ENCODE measurements at regions not wholly inside any gene's neighbourhood (a gene's known extent, or its start where the extent isn't known, plus 50 kb on each side); places are given as distances from the start of the nearest gene placed in this dataset.
A peak's percentile ranks its signal among the peaks of the same experiment; 100 is the strongest.

GRCh38 chr20:57066126-57066900 is 200.1 kb downstream of the BMP7 start:
- DNase-seq: no peak

DNA sequence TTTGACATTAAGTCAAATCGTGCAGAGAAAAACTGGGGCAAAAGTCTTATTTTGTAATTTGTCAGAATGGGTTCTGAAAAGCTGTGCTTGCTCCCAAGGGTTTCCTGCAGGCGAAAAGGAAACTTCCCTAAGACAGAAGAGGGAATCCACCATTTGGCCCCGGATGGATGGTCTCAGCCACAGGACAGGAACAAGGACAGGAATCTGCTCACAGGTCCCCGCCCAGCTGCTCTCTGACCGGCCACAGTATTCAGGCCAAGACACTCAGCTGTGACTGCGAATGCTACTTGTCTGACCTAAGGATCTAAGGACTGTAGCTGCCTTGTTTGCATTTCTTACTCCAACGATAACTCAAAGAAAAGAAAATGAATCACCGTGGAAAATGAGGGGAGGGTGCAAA is 197.0 kb downstream of the BMP7 start:
- DNase-seq: no peak

DNA sequence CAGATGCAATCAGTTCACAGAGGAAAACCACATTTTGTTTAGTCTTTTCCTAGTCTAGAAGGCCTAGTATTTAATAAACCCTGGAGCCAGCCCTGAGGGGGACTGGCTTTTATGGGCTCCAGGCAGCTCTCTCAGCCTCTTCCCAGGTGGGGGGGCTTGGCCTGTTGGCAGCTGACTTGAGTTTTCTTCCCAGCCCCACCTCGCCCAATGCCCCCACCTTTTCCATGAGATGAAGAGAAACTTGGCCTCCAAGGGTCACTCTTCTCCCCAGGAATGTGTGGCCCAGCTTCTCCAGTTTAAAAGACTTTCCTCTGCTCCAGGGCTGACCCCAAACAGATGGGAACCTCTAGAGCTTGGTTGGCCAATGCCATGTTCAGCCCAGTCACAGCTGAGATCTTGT is 196.1 kb downstream of the BMP7 start:
- no peak for DNase-seq

DNA sequence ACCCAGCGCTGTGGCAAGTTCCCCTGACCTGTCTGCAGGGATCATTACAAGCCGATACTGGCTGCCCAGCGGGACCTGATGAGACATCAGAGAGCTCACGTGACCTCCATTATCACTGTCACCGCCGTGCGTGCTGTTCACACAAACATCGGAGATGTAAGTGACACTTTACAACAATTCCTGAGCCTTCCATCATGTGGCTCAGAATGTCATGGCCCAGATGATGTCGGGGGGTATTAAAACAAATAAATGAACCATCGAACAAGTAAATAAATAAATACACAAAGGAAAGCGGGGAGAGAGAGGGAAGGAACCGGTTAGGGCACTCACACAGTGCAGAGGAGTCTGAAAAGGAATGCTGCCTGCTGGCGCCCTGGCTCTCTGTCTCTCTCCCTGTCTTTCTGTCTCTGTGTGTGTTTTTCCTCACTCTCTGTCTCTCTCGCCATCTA is 195.1 kb downstream of the BMP7 start:
- DNase-seq: no peak

DNA sequence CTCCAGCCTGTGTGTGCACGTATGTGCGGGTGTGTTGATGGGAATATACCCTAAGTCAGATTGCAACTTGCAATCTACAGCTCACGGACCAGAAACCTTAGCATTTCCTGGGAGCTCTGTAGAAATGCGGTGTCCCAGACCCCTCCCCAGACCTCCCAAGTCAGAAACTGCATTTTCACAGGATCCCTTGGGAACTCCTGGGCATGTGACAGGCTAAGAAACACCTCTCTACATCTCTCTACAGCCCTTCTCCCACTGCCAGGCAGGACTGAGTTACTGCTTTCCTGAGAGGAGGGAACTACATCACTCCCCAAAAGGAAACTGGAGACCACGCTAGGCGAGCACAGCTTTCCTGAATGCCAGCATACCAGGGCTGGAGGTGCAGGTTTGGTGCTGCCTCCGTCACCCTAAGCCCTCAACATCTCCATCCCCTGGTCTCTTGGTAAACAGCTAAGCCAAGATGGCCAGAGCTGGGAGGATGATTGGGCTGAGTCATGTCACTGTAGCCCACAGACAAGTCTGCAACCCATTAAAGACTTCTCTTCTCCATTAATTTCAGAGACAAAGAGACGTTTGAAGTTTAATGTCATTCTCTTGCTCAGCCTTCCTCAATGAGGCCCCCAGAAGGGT is 194.4 kb downstream of the BMP7 start:
- no peak for DNase-seq

GRCh38 chr20:57073402-57073801 is 193.0 kb downstream of the BMP7 start:
- DNase-seq: no peak

- no peak for DNase-seq
Observed at GRCh38 chr20:57074386-57074785, 192.1 kb downstream of the BMP7 start.

DNA sequence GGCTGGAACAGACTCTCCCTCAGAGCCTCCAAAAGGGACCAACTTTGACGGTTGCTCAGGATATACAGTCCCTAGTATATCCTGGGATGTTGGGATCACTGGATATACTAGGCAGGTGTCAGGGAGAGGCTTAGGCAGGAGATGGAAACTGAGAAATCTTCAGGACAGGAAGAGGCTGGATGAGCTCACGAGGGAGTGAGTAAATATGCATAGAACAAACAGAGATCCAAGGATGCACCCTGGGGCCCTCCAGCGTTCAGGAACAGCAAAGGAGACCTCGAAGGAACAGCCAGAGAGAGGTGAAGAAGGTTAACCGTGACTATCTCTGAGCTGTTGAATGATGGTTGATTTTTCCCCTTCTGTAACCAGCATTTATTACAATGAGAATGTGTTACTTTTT is 191.3 kb downstream of the BMP7 start:
- DNase-seq: no peak

- no peak for DNase-seq
Observed at GRCh38 chr20:57075603-57076002, 190.8 kb downstream of the BMP7 start.

- no peak for DNase-seq
Observed at GRCh38 chr20:57076152-57076652, 190.2 kb downstream of the BMP7 start.

DNA sequence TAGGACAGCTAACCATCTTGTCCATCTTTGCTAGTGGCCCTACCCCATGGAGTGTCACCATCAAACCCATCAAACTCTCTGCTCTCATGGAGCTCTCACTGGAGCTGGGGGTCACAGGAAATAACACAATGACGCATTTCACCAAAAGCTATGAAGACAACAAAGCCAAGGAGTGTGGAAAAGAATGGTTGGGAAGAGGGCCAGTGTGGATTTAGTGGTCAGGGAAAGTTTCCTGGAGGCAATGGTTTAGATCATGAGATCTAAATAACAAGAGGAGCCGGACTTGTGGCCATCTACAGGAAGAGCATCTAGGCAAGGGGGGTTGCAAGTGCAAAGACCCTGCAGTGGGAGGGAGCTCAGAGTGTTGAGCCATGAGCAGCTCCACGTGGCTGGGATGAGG is 189.5 kb downstream of the BMP7 start:
- no peak for DNase-seq

- DNase-seq: no peak
Observed at GRCh38 chr20:57078116-57078515, 188.3 kb downstream of the BMP7 start.

GRCh38 chr20:57079031-57080005 is 187.1 kb downstream of the BMP7 start:
- no peak for DNase-seq

GRCh38 chr20:57080796-57081195 is 185.6 kb downstream of the BMP7 start:
- no peak for DNase-seq

DNA sequence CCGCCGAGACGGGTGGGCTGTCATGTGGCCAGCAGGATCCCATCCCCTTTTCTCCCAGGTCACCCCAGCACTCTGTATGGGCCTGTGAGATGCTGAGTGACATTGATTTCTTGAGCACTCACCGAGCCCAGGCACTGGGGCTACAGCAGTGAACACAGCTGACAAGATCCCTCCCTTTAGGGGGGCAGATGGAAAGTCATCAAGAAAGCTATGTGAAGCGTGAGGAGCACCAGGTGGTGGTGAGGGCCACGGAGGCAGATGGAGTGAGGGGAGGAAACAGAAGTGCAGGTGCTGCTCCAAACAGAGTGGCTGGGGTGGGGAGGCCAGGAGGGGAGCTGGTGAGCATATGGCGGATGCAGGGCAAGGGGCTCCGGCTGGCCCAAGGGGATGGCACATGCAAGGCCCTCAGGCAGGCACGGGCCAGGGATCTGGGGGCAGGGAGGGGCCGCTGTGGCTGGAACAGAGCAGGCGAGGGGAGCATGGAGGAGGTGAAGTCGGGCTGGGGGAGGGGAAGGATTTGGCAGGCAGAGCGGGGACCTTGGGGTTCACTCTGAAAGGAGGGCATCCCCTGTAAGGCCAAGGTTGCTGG is 184.0 kb downstream of the BMP7 start:
- no peak for DNase-seq

GRCh38 chr20:57083072-57083471 is 183.4 kb downstream of the BMP7 start:
- no peak for DNase-seq

GRCh38 chr20:57086066-57086465 is 180.4 kb downstream of the BMP7 start:
- no peak for DNase-seq

DNA sequence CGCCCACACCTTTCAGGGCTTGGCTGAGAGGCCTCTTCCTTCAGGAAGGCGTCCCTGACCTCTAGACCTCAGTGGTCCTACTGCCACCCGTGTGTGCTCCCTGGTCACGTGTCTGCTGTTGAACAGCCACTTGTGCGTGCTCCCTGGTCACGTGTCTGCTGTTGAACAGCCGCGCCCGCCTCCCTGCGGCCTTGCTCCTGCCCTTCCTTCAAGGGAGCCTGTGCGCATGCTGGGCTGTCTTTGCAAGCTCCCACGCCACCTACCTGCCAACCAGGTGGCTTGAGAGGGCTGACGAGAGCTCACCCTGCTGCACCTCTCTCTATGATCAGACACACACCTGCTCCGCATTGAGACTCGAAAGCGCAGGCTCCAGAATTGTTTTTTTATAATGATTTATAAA is 179.3 kb downstream of the BMP7 start:
- DNase-seq: no peak

DNA sequence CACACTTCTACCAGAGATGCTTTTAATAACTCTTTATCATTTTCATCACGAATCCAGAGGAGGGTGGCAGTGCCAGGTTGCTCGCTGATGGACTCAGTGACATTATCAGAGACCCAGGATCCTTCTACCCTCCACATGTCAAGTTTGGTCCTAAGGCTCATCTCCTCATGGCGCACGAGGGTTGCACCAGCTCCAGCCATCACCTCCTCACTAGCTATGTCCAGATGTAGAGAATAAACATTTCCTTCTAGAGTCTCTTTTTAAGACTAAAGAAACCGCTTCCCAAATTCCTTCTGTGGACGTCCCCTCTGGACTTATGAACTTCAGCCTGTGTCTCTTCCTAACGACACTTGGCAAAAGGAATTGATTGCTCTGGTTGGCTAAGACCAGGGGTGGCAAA is 178.7 kb downstream of the BMP7 start:
- no peak for DNase-seq

GRCh38 chr20:57088436-57088835 is 178.0 kb downstream of the BMP7 start:
- no peak for DNase-seq

DNA sequence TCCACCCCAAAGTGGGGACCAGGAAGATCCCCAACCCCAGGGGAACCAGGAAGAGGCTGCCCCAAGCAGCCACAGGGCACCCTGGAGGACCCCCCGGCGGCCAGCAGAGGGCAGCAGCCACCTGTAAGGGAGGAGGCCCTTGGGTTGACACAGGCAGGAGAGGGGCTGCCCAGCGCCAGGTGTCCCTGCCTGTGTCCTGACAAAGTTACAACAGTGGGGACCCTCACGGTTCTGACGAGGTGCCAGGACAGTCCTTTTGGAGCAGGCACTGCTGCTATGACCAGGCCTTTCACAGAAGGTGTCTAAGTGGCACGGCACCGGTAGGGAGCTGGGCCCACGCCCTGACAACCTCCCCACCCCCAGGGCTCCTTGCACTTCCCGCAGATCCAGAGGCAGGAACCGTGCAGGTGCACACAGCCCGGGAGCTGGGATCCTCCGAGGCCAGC is 176.7 kb downstream of the BMP7 start:
- peak; percentile 74 for DNase-seq
